ENCODE measurements at regions not wholly inside any gene's neighbourhood (a gene's known extent, or its start where the extent isn't known, plus 50 kb on each side); places are given as distances from the start of the nearest gene placed in this dataset.
"Not testable (repeated sequence)": the region's sequence is repeated elsewhere in the genome, so short reads cannot be mapped to it uniquely, and the experiment has no call there.

DNA sequence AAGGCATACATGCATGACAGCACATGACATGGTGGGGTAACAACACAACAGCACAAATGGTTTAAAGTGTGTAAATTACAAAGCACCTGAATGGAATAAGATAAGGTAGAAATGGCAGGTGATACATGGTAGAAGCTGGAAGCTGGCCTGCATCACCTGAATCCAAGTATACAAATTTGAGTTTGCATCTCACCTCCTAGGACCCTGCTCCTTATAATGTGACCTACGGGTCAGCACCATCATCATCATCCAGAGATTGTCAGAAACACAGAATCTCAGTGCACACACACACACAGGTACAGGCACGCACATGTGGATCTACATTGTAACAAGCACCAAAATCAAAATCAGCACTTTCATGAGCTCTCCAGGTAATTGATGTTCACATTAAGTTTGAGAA is 1048.2 kb upstream of the AUTS2 start:
- no peak for DNase-seq (ENCODE audit: low read depth in 3 of 3, low spot score in 2 of 3)

DNA sequence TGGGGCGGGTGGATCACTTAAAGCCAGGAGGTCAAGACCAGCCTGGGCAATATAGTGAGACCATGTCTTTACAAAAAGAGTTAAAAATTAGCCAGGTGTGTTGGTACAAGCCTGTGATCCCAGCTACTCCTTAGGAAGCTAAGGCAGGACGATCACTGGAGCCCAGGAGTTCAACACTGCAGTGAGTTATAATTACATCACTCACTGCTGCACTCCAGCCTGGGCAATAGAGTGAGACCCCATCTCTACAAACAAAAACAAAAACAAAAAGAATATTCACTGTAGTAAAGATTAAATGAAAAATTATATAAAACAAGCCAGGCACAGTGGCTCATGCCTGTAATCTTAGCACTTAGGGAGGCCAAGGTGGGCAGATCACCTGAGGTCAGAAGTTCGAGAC is 1047.6 kb upstream of the AUTS2 start:
- no peak for DNase-seq (ENCODE audit: low read depth in 3 of 3, low spot score in 2 of 3)

DNA sequence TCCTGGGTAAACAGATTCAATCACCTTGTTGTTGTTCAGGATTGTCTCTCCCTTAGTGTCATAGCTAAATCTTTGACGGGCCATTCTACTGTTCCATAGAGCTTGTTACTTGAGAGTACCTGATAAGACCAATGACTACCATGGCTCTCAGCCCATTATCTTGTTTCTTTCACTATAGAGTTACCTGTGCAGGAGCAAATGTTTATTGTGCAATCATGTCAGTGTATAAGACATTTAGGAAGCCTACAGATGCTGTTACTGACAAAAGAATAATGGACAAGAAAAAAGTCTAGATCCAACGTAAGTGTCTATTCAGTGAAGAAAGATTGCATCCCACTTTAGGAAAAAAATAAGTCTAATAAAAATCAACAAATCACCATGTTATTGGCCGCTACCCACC is 1041.7 kb upstream of the AUTS2 start:
- DNase-seq (ENCODE audit: low read depth in 3 of 3, low spot score in 2 of 3): no peak

DNA sequence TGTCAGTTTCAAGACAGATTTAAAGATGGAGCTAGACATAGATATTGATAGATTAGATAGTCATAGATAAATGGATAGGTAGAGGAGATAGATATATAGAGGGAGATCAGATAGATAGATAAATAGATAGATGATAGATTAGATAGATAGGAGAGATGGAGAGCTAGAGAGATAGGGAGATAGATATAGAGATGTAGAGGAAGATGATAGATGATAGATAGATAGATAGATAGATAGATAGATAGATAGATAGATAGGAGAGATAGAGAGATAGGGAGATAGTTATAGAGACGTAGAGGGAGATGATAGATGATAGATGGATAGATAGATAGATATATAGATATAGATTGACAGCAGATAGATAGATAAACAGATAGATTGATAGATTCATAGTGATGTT is 1038.8 kb upstream of the AUTS2 start:
- DNase-seq (ENCODE audit: low read depth in 3 of 3, low spot score in 2 of 3): no peak

DNA sequence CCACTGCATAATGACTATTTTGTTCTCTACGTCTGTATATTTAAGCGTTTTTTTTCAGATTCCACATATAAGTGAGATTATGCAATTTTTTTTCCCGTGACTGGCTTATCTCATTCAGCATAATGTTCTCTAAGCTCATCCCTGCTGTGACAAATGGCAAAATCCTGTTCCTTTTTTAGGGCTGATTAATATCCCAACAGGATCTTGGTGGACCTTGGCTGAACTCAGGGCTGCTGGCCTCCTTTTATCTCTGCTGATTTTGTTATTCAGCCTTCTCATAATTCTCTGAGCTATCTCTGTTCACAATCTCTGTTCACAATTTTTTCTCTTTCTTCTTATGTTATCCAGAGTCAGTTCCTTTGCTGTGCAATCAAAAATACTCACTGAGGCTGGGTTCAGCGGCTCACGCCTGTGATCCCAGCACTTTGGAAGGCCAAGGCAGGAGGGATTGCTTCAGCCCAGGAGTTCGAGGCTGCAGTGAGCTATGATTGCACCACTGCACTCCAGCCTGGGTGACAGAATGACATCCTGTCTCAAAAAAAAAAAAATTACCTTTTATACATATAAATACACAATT is 1035.9 kb upstream of the AUTS2 start:
- no peak for DNase-seq (ENCODE audit: low read depth in 3 of 3, low spot score in 2 of 3)

DNA sequence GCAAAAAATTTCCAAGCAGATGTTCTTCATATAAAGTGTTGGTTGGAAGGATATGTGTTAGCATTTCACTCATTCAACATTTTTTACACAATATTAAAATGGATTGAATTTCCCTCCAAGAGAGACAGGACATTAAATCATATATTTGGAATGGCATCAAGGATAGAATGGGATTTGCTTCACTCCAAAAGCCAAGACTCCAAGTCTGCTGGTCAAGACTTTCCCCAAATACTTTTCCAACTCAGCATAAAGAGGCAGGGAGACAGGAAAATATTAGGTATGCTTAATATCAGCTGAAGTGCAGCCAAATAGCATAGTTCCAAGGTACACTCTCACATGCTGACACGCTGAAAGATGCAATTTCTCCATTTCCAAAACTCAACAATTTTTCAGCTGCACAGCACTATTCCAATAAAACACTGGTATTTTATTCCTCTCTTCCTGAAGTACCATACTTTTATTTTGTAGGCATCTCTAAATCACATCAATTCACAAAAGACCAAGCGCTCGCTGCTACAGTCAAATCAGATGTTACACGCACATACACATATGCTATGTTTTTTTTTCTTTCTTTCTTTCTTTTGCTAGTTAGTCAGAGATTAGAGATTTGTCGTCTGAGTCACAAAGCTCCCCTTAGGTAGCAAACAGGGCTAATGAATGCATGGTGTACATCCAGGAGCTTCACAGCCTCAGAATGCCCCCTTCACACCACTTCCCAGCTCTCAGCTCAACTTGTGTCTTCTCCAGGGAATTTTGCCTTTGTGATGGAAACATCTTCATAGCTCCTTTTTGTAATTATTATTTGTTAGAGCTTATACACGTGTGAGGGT is 1033.8 kb upstream of the AUTS2 start:
- DNase-seq (ENCODE audit: low read depth in 3 of 3, low spot score in 2 of 3): no peak

DNA sequence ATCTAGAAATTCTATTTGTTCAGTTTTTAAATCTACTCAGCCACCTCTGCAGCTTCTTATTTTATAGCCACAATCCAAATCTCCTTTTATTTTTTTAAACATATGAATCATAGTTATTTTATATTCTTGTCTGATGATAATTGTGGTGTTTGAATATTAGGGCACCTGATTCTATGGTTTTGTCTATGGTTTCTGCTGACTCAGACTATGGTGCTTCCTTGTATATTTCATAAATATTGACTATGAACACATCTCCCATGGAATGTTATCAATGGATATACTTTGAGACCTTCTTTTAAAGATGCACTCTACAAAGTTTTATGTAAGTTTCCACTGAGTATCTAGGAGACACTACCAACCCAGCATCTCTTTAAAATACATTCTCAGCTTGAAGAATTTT is 1027.0 kb upstream of the AUTS2 start:
- DNase-seq (ENCODE audit: low read depth in 3 of 3, low spot score in 2 of 3): no peak

DNA sequence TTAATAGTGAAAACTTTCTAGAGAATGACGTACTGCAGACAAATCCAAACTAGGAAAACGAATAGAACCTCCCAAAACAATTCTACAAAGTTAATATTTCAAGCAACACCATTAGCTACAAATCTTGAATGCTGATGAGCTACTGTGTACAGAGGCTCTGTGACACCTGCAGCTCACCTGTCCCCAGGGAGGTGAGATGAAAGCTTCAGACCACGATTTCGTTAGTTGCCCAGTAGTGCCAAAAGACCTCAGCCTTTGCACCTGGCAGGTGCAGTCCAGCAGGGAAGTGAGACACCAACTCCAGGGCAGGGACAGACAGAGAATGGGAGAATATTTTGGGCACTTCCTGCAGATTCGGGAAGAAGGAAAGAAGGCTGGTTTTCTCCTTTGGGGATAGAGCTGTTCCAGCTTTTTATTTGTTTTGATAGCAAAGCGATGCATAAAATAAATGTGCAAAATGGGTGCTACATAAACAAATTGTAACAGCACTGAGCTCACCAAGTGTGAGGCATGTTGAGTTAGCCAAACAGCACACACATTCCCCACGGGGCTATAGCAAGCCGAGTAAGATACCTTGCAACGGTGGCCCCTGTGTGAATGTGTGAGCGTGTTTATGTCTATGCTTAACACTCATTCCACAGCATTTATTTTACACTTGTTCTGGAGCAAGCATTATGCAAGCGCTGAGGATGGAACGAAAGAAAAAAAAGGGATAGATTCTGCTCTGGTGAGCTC is 1024.8 kb upstream of the AUTS2 start:
- DNase-seq (ENCODE audit: low read depth in 3 of 3, low spot score in 2 of 3): no peak

DNA sequence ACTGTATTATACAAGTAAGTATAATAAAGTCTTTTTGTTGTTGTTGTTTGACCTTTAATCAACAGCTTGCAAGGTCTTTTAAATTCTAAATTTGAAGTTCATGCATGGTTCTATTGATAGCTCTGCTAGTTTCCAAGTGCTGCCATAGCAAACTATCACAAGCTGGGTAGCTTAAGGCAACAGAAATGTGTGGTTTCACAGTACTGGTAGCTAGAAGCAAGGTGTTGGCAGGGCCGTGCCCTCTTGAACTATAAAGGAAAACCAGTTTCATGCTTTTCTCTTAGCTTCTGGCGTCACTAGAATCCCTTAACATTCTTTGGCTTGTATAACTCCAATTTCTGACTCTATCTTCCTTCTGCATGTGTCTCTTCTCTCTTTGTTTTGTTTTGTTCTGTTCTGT is 1021.9 kb upstream of the AUTS2 start:
- DNase-seq (ENCODE audit: low read depth in 3 of 3, low spot score in 2 of 3): no peak

DNA sequence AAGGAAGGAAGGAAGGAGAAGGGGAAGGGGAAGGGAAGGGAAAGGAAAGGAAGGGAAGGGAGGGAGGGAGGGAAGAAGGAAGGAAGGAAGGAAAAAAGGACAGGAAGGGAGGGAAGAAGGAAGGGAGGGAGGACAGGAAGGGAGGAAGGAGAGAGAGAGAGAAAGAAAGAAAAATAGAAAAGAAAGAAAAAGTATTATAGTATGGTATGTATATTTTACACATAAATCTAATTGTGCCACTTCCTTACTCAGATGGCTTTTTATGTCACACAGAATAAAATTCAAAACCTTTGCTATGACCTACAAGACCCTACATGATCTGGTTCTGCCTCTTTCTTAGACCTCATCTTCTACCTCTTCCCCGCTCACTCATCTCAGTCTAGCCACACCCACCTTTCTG is 1016.9 kb upstream of the AUTS2 start:
- DNase-seq (ENCODE audit: low read depth in 3 of 3, low spot score in 2 of 3): no peak

DNA sequence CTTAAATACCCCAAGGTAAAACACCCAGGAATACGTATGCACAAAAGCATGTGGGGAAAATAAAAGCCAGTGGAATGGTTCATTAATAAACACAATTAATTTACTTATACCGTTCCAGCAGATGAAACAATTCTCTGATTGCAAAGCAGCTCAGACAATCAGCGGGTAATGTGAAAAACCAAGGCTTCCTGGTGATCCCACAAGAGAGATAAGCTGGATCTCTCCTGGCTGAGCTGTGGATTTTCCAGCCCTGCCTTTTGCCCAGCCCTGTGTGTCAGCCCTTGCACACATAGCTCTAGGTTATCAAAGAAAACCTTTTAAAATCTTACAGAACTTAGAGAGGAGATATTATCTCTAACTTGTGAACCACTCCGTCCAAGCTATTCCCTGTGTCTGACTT is 1010.7 kb upstream of the AUTS2 start:
- no peak for DNase-seq (ENCODE audit: low read depth in 3 of 3, low spot score in 2 of 3)

DNA sequence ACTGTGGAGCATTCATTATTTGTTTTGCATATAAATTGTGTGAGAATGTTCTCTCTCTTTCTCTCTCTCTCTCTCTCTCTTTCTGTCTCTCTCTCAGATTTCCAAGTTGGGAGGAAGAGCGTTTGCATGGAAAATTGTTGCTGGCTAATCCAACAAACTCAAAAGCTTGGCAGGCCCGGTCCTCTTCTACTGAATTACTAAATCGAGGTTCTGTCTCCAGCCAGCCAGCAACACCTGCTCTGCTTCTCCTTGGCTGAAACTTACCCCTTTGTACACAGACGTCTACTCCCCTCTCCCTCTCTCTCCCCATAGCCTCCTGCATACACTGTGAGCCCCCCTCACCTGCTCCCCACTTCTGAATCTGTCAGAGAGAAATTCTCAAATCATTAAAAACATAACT is 996.4 kb upstream of the AUTS2 start:
- no peak for DNase-seq (ENCODE audit: low read depth in 3 of 3, low spot score in 2 of 3)

DNA sequence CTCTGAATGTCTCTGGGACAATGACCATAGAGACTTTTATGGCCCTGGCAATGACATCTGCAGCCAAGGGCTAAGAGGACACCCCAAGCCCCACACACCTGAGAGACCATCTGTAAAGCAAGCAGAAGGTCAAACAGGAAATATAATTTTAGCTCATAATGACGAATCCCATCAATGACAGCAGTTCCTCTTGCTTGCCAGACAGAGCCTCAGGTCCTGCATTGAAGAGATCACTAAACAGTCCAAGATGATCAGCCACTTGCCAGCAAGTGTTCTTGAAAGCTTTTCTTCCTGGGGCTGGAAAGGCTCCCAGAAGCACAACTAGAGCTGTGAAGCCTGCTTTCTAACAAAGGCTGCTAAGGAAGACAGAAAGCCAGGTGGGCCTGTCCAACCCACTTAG is 993.7 kb upstream of the AUTS2 start:
- DNase-seq (ENCODE audit: low read depth in 3 of 3, low spot score in 2 of 3): no peak

DNA sequence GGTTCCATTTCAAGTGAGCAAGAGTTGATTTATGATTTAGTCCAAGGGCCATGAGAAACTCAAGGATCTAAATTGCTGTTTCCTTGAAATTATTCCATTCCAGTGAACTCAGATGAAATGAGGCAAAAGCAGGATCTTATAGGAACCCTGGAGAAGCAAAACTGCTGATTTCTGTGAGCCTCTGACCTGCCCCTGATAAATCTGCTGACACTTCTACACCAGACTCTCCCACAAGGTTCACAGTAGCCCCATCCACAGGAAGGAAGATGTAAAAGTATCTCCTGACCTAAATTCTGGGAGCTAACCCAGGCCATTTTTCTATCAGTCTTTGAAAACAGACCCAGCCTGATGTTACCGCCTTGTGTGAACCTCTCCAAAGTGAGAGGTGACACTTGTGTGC is 987.6 kb upstream of the AUTS2 start:
- DNase-seq (ENCODE audit: low read depth in 3 of 3, low spot score in 2 of 3): peak in 1 of 3 donors; percentile 33

DNA sequence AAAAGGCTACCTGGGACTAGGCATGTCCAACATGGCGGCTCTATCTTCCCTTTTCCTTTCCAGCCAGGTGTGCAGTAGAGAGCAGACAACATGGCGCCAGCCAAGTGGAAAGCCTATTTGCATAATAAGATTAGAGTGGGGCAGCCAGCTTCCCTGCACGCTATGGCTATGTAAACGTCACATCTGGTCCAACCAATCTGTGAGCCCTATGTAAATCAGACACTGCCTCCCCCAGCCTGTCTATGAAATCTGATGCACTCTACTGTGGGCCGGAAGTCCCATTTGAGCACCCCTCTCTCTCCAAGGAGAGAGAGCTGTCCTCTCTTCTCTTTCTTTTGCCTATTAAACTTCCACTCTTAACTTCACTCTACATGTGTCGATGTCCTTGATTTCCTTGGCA is 984.9 kb upstream of the AUTS2 start:
- no peak for DNase-seq (ENCODE audit: low read depth in 3 of 3, low spot score in 2 of 3)

DNA sequence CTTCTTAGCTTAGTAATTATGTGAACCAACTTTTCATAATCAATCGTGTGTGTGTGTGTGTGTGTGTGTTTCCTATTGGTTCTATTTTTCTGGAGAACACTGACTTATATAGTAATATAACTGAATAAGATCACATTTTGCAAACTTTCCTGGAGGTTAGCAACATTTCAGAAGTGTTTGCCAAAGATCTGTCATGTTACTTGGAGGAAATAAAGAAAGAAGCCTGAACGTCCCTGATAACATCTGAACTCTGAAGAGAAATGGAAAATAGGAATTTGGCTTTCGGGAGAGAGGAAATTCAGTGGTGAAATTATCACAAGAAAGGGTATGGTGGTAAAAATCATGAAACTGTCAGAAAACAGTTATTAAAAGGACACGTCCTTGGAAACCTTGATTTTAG is 984.4 kb upstream of the AUTS2 start:
- DNase-seq (ENCODE audit: low read depth in 3 of 3, low spot score in 2 of 3): no peak

DNA sequence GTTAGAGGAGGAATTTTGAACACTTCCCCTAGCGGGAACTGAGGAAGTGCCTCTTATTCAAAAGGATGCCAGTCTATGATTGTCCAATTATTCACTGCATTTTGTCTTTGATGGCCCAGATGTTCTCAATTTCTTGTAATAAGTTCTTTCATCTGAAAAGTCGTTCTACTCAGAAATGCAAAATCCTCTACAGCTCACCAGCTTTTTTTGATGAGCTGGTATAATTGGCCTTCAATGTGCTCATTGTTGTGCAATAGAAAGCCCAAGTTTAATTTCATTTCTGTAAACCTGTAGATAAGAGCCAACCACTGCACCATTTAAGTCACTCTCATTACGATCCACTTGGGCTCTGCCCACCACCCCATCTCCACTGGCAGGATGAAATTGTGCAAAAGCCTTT is 978.7 kb upstream of the AUTS2 start:
- DNase-seq (ENCODE audit: low read depth in 3 of 3, low spot score in 2 of 3): no peak

DNA sequence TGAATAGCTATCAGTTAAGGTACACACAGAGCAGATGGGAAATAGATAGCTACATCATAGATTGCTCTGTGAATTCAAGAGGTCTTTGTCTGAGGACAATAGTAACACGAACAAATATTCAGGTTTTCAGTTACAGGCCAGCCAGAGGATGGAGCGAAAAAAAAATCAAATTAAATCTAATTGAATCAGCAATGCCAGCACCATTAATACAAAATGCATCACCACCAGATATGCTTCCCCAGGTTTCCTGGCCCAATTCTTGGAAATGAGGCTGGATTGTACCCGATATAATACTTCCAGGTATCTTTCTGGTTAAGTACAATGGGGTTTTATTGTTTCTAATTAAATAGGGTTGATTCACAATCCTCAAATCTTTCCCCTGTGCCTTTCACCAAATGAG is 975.8 kb upstream of the AUTS2 start:
- DNase-seq (ENCODE audit: low read depth in 3 of 3, low spot score in 2 of 3): no peak

DNA sequence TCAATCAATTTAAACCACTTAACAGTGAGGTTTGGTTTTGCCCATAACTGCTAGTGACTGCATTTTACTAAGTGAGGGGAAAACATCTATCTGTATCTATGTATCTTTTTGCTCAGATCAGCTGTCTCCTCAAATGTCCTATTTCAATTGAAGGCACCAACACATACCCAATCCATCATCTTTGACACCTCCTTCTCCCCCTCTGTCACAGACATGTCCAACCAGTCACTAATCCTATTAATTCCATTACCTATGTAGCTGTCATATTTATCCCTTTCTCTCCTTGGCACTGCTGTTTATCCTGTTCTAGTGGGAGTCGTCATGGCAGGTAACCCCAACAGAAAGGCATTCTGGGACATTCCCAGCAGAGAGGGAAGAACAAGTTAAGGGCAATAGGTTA is 975.2 kb upstream of the AUTS2 start:
- no peak for DNase-seq (ENCODE audit: low read depth in 3 of 3, low spot score in 2 of 3)

DNA sequence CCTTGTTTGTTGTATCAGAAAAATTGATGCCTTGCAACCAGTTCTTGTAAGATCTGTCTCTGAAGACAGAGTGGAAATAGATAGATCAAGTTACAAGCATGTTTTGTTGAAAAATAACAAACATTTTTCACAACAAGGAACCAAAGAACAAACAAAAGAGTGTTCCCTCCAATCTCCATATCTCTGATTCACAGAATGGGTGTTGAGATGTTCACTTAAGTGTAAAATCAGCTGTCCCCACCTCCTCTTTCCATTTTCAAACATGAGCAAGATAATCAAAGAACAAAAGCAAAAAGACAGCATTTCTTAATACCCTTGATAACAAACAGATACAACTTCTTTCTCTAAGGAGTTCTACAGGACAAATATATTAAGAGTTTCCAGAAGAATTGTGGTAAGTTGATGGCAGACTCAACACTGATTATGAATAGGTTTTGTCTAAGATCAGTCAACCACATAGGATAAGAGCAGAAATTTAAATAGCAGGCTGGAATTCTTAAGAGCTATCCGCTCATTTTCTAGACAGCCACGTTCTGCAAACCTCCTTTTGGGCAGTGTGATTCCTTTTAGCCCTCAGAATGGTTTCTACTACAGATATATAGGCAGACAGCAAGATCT is 970.9 kb upstream of the AUTS2 start:
- DNase-seq (ENCODE audit: low read depth in 3 of 3, low spot score in 2 of 3): no peak

DNA sequence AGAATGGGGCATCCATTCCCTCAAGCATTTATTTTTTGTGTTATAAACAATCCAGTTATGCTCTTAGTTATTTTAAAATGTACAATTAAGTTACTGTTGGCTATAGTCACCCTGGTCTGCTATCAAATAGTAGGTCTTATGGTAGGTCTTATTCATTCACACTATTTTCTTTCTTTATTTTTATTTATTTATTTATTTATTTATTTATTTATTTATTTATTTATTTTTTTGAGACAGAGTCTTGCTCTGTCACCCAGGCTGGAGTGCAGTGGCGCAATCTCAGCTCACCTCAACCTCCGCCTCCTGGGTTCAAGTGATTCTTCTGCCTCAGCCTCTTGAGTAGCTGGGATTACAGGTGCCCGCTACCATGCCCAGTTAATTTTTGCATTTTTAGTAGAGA is 967.4 kb upstream of the AUTS2 start:
- DNase-seq (ENCODE audit: low read depth in 3 of 3, low spot score in 2 of 3): not testable (repeated sequence)

DNA sequence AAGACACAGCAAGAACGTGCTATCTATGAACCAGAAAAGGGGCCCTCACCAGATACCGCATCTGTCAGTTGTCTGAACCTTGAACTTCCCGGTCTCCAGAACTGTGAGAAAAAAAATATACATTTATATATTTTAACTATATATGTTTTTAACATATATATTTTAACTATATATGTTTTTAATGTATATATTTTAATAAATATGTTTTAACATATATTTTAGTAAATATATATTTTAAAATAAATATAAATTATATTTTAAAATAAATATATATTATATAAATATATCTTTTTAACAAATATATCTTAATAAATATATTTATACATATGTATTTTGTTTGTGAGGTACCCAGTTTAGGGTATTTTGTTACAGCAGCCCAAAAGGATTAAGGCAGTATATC is 958.2 kb upstream of the AUTS2 start:
- DNase-seq (ENCODE audit: low read depth in 3 of 3, low spot score in 2 of 3): no peak
